ENCODE measurements at regions not wholly inside any gene's neighbourhood (a gene's known extent, or its start where the extent isn't known, plus 50 kb on each side); places are given as distances from the start of the nearest gene placed in this dataset.

- H3K4me1 Mint-ChIP-seq (ENCODE audit: unreplicated experiment) = no peaks in the 10 kb centered on the region
- no peaks in the 10 kb centered on the region for H3K9me3 Mint-ChIP-seq (ENCODE audit: unreplicated experiment)
- no peaks in the 10 kb centered on the region for H3K27me3 Mint-ChIP-seq (ENCODE audit: unreplicated experiment)
- DNase-seq (ENCODE audit: low spot score) = no peak
- H3K27ac Mint-ChIP-seq (ENCODE audit: unreplicated experiment) = no peak overlapping the region
- H3K4me3 Mint-ChIP-seq (ENCODE audit: unreplicated experiment) = no peak overlapping the region
- H3K36me3 Mint-ChIP-seq (ENCODE audit: low read depth, unreplicated experiment) = no peaks in the 10 kb centered on the region
- TF ChIP-seq, protein P1, sequence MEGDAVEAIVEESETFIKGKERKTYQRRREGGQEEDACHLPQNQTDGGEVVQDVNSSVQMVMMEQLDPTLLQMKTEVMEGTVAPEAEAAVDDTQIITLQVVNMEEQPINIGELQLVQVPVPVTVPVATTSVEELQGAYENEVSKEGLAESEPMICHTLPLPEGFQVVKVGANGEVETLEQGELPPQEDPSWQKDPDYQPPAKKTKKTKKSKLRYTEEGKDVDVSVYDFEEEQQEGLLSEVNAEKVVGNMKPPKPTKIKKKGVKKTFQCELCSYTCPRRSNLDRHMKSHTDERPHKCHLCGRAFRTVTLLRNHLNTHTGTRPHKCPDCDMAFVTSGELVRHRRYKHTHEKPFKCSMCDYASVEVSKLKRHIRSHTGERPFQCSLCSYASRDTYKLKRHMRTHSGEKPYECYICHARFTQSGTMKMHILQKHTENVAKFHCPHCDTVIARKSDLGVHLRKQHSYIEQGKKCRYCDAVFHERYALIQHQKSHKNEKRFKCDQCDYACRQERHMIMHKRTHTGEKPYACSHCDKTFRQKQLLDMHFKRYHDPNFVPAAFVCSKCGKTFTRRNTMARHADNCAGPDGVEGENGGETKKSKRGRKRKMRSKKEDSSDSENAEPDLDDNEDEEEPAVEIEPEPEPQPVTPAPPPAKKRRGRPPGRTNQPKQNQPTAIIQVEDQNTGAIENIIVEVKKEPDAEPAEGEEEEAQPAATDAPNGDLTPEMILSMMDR (IDR thresholded peaks at IDR 0.05; ENCODE audit: unreplicated experiment) = no peak
These were observed 292.7 kb upstream of the CXCR4 start for GRCh38 chr2:136410673-136411072.

DNA sequence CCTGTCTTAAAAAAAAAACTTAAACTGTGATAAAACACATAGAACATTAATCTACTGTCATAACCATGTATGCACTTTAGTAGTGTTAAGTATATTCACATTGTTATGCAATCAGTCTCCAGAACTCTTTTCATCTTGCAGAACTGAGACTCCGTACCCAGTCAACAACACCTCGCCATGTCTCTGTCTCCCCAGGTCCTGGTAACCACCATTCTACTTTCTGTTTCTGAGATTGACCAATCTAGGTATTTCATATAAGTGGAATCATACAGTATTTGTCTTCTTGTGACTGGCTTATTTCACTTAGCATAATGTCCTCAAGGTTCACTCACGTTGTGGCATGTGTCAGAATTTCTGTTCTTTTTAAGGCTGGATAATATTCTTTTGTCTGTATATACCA is 290.8 kb upstream of the CXCR4 start:
- H3K36me3 Mint-ChIP-seq (ENCODE audit: low read depth, unreplicated experiment) = no peaks in the 10 kb centered on the region
- no peak overlapping the region for H3K27ac Mint-ChIP-seq (ENCODE audit: unreplicated experiment)
- no peaks in the 10 kb centered on the region for H3K4me1 Mint-ChIP-seq (ENCODE audit: unreplicated experiment)
- H3K4me3 Mint-ChIP-seq (ENCODE audit: unreplicated experiment) = no peak overlapping the region
- TF ChIP-seq, protein P1 (IDR thresholded peaks at IDR 0.05; ENCODE audit: unreplicated experiment) = no peak
- H3K27me3 Mint-ChIP-seq (ENCODE audit: unreplicated experiment) = no peaks in the 10 kb centered on the region
- H3K9me3 Mint-ChIP-seq (ENCODE audit: unreplicated experiment) = no peaks in the 10 kb centered on the region
- DNase-seq (ENCODE audit: low spot score) = no peak

- TF ChIP-seq, protein P1 (IDR thresholded peaks at IDR 0.05; ENCODE audit: unreplicated experiment) = no peak
- no peaks in the 10 kb centered on the region for H3K4me1 Mint-ChIP-seq (ENCODE audit: unreplicated experiment)
- no peaks in the 10 kb centered on the region for H3K9me3 Mint-ChIP-seq (ENCODE audit: unreplicated experiment)
- DNase-seq (ENCODE audit: low spot score) = no peak
- no peak overlapping the region for H3K27ac Mint-ChIP-seq (ENCODE audit: unreplicated experiment)
- no peaks in the 10 kb centered on the region for H3K27me3 Mint-ChIP-seq (ENCODE audit: unreplicated experiment)
- H3K4me3 Mint-ChIP-seq (ENCODE audit: unreplicated experiment) = no peak overlapping the region
- no peaks in the 10 kb centered on the region for H3K36me3 Mint-ChIP-seq (ENCODE audit: low read depth, unreplicated experiment)
These were observed 290.0 kb upstream of the CXCR4 start for GRCh38 chr2:136407952-136408318.

- Mint-ChIP-seq H3K36me3 (ENCODE audit: low read depth, unreplicated experiment) (no peaks in the 10 kb centered on the region), H3K4me1 (ENCODE audit: unreplicated experiment) (no peaks in the 10 kb centered on the region), H3K27me3 (ENCODE audit: unreplicated experiment) (no peaks in the 10 kb centered on the region), H3K4me3 (ENCODE audit: unreplicated experiment) (no peak overlapping the region), H3K9me3 (ENCODE audit: unreplicated experiment) (no peaks in the 10 kb centered on the region), H3K27ac (ENCODE audit: unreplicated experiment) (no peak overlapping the region)
- no peak for DNase-seq (ENCODE audit: low spot score)
- TF ChIP-seq, protein P1 (IDR thresholded peaks at IDR 0.05; ENCODE audit: unreplicated experiment) = no peak
These were observed 289.4 kb upstream of the CXCR4 start for GRCh38 chr2:136407117-136407951.

GRCh38 chr2:136404925-136405324 is 287.0 kb upstream of the CXCR4 start:
- no peak overlapping the region for H3K27ac Mint-ChIP-seq (ENCODE audit: unreplicated experiment)
- DNase-seq (ENCODE audit: low spot score) = no peak
- no peaks in the 10 kb centered on the region for H3K27me3 Mint-ChIP-seq (ENCODE audit: unreplicated experiment)
- TF ChIP-seq, protein P1 (IDR thresholded peaks at IDR 0.05; ENCODE audit: unreplicated experiment) = no peak
- H3K4me3 Mint-ChIP-seq (ENCODE audit: unreplicated experiment) = no peak overlapping the region
- H3K36me3 Mint-ChIP-seq (ENCODE audit: low read depth, unreplicated experiment) = no peaks in the 10 kb centered on the region
- H3K4me1 Mint-ChIP-seq (ENCODE audit: unreplicated experiment) = no peaks in the 10 kb centered on the region
- no peaks in the 10 kb centered on the region for H3K9me3 Mint-ChIP-seq (ENCODE audit: unreplicated experiment)

Data from endothelial cell (in vitro differentiated cells).